Colonic mucosa (tissue), 4 donors: ENCODE measurements at regions not wholly inside any gene's neighbourhood (a gene's known extent, or its start where the extent isn't known, plus 50 kb on each side); places are given as distances from the start of the nearest gene placed in this dataset.
A peak's percentile ranks its signal among the peaks of the same experiment; 100 is the strongest.

Experiments
- DNase-seq: peaks from one replicate; pipeline ENCODE4 v3.0.0-alpha.2; 2020
- H3K27ac ChIP-seq: fragments of 200-600 bp; one replicate; pipeline ENCODE4 v1.8.0; 2021
- H3K27me3 ChIP-seq: fragments of 200-600 bp; one replicate; pipeline ENCODE4 v1.8.0; 2021
- H3K36me3 ChIP-seq: fragments of 200-600 bp; one replicate; pipeline ENCODE4 v1.8.0; 2021
- H3K4me1 ChIP-seq: fragments of 200-600 bp; one replicate; pipeline ENCODE4 v1.8.0; 2021; ENCODE audit warnings: mild to moderate bottlenecking
- H3K4me3 ChIP-seq: fragments of 200-600 bp; one replicate; pipeline ENCODE4 v1.8.0; 2021
- H3K9ac ChIP-seq, 2 donors: one replicate each; pipeline ENCODE4 v1.7.0; 2013; ENCODE audit warnings: control low read depth in 2 of 2, low read depth in 2 of 2, low read length in 2 of 2
- H3K9me3 ChIP-seq: fragments of 200-600 bp; one replicate; pipeline ENCODE4 v1.8.0; 2021
- CTCF ChIP-seq: fragments of 200-600 bp; IDR thresholded peaks from one replicate; pipeline ENCODE4 v1.8.0; 2022; ENCODE audit warnings: antibody characterized with exemption, mild to moderate bottlenecking
- intact Hi-C: fragments of 100-400 bp; cut with DNase I; formaldehyde crosslinking; loops from one replicate; pipeline ENCODE4 v1.14.1; 2022
- donor health status: healthy.
- donor health status: DM: no; HTN: no; CAD: no.
- donor health status: DM: no; HTN: no; CAD: no.

- Histone ChIP-seq H3K9me3 (no peaks in the 10 kb centered on the region), H3K36me3 (no peaks in the 10 kb centered on the region), H3K9ac (no peak overlapping the region), H3K27me3 (no peaks in the 10 kb centered on the region), H3K4me1 (no peaks in the 10 kb centered on the region), H3K4me3 (no peak overlapping the region), H3K27ac (peak overlapping the region; percentile 34)
- DNase-seq = no peak
- TF ChIP-seq CTCF = no peak
- intact Hi-C loops = no loop called here
Observed at GRCh38 chr4:138348055-138348454, 105.9 kb upstream of the SLC7A11 start.

- Histone ChIP-seq H3K9ac (no peak overlapping the region), H3K9me3 (no peaks in the 10 kb centered on the region), H3K27me3 (no peaks in the 10 kb centered on the region), H3K36me3 (no peaks in the 10 kb centered on the region), H3K4me1 (no peaks in the 10 kb centered on the region), H3K4me3 (no peak overlapping the region), H3K27ac (peak overlapping the region; percentile 34)
- intact Hi-C loops = no loop called here
- no peak for TF ChIP-seq CTCF
- no peak for DNase-seq
Observed at GRCh38 chr4:138347561-138347960, 105.4 kb upstream of the SLC7A11 start.

GRCh38 chr4:138344851-138345250 lies 102.7 kb upstream of the SLC7A11 start:
- H3K9ac ChIP-seq = no peak overlapping the region
- no peak overlapping the region for H3K4me3 ChIP-seq
- no peak overlapping the region for H3K27ac ChIP-seq
- H3K27me3 ChIP-seq = no peaks in the 10 kb centered on the region
- intact Hi-C loops = no loop called here
- no peak for DNase-seq
- no peaks in the 10 kb centered on the region for H3K4me1 ChIP-seq
- no peak for TF ChIP-seq CTCF
- H3K36me3 ChIP-seq = no peaks in the 10 kb centered on the region
- no peaks in the 10 kb centered on the region for H3K9me3 ChIP-seq

- no peak overlapping the region for H3K27ac ChIP-seq
- H3K27me3 ChIP-seq = no peaks in the 10 kb centered on the region
- H3K36me3 ChIP-seq = no peaks in the 10 kb centered on the region
- H3K9ac ChIP-seq = no peak overlapping the region
- no peak overlapping the region for H3K4me3 ChIP-seq
- DNase-seq = no peak
- TF ChIP-seq CTCF = no peak
- no peaks in the 10 kb centered on the region for H3K9me3 ChIP-seq
- no peaks in the 10 kb centered on the region for H3K4me1 ChIP-seq
- intact Hi-C loops = no loop called here
Observed at GRCh38 chr4:138344054-138344453, 101.9 kb upstream of the SLC7A11 start.

GRCh38 chr4:138341739-138342415 lies 99.7 kb upstream of the SLC7A11 start:
- intact Hi-C loops = no loop called here
- Histone ChIP-seq H3K4me3 (no peak overlapping the region), H3K27me3 (no peaks in the 10 kb centered on the region), H3K27ac (no peak overlapping the region), H3K9me3 (no peaks in the 10 kb centered on the region), H3K4me1 (no peaks in the 10 kb centered on the region), H3K36me3 (no peaks in the 10 kb centered on the region), H3K9ac (no peak overlapping the region)
- TF ChIP-seq CTCF = no peak
- no peak for DNase-seq
